HK-2 (cell line): ENCODE measurements at regions not wholly inside any gene's neighbourhood (a gene's known extent, or its start where the extent isn't known, plus 50 kb on each side); places are given as distances from the start of the nearest gene placed in this dataset.
"Not testable (repeated sequence)": the region's sequence is repeated elsewhere in the genome, so short reads cannot be mapped to it uniquely, and the experiment has no call there.

Experiments used
- DNase-seq: peaks from one replicate; pipeline ENCODE4 v3.0.0-alpha.2; 2018; ENCODE audit not compliant: unreplicated experiment

- DNase-seq: no peak
Measured at GRCh38 chr10:78591066-78591465, 477.7 kb upstream of the ZMIZ1 start.

GRCh38 chr10:78594559-78595268, 474.1 kb upstream of the ZMIZ1 start:
- no peak for DNase-seq

DNA sequence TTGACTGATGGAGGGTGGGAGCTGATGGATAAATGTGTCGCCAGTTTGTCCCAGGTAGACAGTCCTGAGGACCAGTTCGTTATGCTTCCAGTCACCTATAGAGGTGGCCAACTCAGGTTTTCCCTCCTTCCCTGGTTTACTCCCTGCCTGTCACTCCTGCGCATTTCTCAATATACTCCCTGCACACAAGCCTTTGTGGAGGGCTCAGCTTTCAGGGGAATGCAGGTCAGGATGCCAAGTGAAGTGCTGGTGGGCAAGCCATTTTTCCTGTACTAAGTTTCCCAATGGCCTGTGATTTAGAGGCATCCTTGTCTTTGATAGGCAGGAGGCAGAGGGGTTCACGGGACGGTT, 473.5 kb upstream of the ZMIZ1 start:
- DNase-seq: no peak

- no peak for DNase-seq
Measured at GRCh38 chr10:78596556-78596955, 472.2 kb upstream of the ZMIZ1 start.

DNA sequence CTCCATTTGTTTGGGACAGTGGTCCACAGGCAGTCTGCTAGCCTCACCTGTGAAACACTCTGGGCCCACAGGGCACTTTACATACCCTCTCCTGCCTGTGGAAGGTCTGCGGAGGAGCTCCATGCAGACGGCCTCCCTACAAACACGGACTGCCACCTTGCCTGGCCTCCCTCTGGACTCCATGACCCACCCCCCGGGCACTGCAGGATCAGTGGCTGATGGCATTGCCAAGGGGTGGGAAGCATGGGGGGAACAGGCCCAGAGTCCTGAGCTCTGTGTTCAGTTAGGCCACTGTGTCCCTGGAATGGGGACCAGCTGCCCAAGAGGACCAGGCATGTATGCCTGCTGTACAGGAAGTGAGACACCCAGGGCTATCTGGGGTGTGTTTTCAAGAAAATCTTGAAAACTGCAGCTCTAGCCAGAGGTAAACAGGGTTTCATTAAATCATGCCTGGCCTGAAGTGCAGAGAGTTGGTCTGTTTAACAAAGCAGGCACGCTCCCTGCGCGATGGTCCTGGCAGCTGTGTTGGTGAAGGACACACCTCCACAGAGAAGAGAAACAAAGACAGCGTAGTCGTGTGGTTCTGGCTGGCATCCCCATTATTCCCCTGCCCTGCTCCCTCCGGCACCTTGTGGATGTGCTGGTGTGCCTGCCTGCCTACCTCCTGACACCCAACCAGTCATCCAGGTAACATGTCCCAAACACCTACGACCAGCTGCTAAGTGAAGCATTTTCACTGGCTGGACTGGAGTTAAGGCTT, 470.8 kb upstream of the ZMIZ1 start:
- DNase-seq: no peak

DNA sequence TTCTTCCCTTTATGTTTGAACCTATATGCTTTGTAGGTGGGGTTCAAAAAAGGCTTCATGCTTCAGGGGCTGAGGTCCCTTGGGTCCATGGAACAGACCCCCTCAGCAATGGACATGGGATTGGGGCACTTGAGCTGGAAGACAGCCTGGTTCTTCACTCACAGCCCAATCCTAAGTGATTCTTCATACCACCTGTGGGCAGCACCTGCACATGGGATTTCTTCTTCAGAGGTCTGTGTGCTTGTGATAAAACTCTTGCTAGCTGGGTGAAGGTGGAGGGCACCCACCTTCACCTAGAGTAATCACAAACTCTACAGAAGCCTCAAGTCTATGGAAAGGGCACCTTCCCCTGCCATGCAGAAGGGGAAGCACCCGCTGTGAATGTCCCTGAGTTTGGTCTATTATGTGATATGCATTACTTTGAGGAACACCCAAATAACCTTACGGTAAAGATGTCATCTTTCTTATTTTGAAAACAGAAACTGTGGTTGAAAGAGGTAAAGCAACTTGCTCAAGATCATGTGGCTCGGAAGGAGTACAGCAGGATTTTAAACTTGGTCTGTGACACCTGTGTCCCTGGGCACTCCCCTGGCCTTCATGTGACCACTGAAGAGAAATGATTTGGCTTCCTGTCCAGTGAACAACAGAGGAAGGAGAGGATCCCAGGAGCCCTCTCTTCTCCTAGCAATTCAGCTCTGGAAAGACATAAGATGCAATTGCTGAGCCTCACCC, 469.5 kb upstream of the ZMIZ1 start:
- no peak for DNase-seq

DNA sequence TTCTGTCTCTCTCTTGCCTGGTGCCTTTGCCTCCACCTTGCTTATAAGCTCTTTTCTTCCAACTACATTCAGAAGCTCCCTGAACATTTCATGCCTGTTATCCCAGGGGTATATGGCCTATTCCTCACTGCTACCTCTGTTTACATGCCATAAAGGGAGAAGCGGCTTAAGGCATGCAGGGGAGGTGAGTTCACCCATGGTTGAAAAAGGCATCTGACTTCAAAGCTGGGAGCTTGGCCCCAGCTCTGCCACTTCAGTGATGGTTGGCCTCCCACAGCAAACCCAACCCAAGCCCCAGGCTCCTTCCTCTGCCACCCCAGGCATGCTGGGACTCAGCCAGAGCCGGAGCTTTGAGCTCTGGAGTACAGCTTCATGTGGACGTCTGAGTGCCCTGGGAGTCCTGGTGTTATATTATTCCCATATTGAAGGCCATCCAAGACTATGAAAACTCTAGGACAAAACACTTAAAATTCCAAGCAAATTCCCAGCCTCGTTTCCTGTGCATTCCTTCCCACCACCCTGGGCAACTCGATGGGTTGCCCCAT, 468.6 kb upstream of the ZMIZ1 start:
- DNase-seq: no peak

DNA sequence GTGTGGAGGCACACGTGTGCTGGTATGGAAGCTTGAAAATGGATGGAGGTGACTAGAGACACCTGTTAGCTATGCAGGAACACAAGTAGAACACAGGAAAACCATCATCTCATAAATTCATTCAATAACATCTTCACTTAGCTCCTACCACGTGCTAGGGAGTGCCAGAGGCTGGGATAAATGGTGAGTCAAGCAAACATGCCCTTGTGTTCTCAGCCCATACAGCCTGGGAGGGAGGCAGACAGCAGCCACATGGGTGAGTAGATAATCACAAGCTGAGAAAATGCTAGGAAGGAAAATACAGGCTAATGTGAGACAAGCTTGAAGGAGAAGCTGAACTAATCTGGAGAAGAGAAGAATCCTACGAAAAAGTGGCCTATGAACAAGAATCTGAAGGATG, 468.0 kb upstream of the ZMIZ1 start:
- no peak for DNase-seq

DNA sequence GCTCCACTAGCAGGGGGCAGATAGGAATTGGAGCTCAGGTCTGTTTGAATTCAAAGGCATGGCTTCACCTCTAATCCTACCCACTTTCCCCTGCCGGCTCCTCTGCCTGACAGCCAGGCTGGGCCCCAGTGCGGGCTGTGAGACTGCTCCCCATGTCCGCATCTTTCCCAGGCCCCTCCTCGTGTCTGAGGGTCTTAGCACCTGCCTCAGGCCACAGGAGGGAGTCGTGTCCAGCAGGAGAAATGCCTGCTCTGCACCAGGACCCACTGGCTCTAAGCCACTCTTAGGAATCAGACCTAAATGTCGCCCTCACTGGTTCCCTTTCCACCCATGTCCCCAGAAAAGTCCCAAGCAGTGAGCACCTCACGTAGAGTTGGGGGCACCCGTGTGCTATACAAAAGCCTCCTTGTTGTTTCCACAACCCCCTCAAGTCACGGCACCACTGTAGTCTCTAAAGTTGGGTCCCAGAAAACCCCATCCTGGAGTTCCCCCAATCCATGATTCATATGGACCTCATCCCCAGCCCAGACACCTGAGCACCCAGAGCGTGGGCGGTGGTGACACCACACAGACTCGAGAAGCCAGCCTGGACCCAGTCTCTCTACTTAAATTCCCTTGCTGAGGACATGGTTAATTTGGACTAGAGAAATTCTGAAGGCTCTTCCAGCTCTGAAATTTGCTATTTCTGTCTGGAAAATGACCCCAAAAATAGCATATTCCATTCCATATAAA, 466.4 kb upstream of the ZMIZ1 start:
- no peak for DNase-seq

- no peak for DNase-seq
Measured at GRCh38 chr10:78604286-78604685, 464.5 kb upstream of the ZMIZ1 start.

DNA sequence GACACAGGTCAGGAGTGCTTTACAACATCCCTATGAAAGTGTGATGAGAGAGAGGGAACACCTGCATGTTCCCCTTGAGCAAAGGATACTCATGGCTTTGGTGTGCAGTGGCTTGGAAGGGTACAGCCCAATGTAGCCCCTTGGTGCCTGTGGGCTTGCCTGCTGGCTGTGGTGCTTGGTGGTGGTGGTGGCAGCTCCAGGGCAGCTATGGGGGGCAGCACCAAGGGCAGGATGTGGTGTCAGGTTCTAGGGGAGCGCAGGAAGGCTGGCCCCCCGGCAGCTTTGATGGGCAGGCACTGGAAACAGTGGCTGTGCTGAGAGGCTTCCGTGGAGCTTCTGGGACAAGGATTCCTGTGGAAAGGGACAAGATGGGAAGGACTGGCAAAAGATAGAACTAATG, 464.0 kb upstream of the ZMIZ1 start:
- DNase-seq: no peak

DNA sequence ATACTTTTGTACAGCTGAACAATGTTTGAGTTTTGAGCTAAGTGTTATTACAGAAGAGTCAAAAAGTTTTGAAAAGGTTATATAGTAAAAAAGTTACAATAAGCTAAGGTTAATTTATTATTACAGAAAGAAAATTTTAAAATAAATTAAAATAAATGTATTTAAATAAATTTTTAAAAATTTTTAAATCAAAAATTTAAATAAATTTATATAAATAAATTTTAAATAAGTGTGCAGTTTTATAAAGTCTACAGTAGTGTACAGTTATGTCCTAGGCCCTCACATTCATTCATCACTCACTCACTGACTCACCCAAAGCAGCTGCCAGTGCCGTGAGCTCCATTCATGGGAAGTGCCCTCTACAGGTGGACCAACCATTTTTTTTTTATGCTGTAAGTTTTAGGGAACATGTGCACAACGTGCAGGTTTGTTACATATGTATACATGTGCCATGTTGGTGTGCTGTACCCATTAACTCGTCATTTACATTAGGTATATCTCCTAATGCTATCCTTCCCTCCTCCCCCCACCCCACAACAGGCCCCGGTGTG, 462.9 kb upstream of the ZMIZ1 start:
- peak; percentile 25 for DNase-seq

GRCh38 chr10:78606766-78607165, 462.0 kb upstream of the ZMIZ1 start:
- not testable (repeated sequence) for DNase-seq

- DNase-seq: no peak
Measured at GRCh38 chr10:78609976-78610375, 458.8 kb upstream of the ZMIZ1 start.

DNA sequence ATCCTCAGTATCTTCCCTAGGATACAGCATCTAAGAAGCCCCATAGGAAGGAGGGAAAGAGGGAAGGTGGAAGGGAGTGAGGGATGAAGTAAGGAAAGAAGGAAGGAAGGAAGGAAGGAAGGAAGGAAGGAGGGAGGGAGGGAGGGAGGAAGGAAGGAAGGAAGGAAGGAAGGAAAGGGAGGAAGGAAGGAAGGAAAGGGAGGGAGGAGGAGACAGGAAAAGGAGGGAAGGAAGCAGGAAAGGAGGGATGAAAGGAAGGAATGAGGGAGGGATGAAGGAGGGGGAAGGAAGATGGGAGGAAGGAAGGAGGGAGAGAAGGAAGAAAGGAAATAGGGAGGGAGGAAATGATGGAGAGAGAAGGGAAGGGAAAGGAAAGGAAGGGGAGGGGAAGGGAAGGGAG, 455.6 kb upstream of the ZMIZ1 start:
- DNase-seq: no peak

- DNase-seq: no peak
Measured at GRCh38 chr10:78614267-78614666, 454.5 kb upstream of the ZMIZ1 start.

GRCh38 chr10:78614744-78615143, 454.0 kb upstream of the ZMIZ1 start:
- no peak for DNase-seq

- DNase-seq: no peak
Measured at GRCh38 chr10:78616125-78616695, 452.6 kb upstream of the ZMIZ1 start.

- no peak for DNase-seq
Measured at GRCh38 chr10:78617115-78617514, 451.7 kb upstream of the ZMIZ1 start.

GRCh38 chr10:78617631-78618030, 451.1 kb upstream of the ZMIZ1 start:
- no peak for DNase-seq

DNA sequence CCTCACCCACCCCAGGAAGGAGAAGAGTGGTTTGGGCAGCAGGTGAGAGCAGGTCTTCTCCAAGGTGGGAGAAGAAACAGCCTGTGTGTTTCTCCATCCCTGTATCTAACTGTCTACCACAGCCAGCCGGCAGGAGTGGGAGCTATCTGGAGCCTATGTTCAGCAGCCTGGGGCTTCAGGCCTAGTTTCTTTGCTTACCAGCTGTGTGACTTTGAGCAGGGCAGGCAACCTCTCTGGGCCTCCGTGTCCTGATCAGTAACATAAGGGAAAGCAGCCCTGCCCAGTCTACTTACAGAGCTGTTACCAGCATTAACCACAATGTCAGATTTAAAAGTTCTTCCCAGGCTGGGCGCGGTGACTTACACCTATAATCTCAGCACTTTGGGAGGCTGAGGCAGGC, 450.7 kb upstream of the ZMIZ1 start:
- DNase-seq: no peak
